HCT116 (cell line): ENCODE measurements at regions not wholly inside any gene's neighbourhood (a gene's known extent, or its start where the extent isn't known, plus 50 kb on each side); places are given as distances from the start of the nearest gene placed in this dataset.

ENCODE experiments used
- ATAC-seq: fragments of 200-7000 bp; cut with Tn5 transposase; 2 replicates; pipeline ENCODE4 v1.9.1; 2020; ENCODE audit warnings: mild to moderate bottlenecking, moderate library complexity
- BruUV-seq: library from RNA; stranded (reverse); fragments of 400-500 nt; replicated peaks from 2 replicates; lab custom pipeline; 2021; lab: Mats Ljungman, UMichigan
- CTCF ChIA-PET: fragments of 300-600 bp; sonication (Branson Sonifier 250); formaldehyde crosslinking; loops from one replicate; lab custom pipeline; 2021; ENCODE audit warnings: antibody characterized with exemption; lab: Charles Lee
- POLR2A ChIA-PET: fragments of 300-600, 350-600 bp; sonication (Branson Sonifier 250); formaldehyde crosslinking; loops from one replicate; lab custom pipeline; 2021; ENCODE audit warnings: antibody characterized with exemption; lab: Charles Lee
- RAD21 ChIA-PET, 2 experiments: fragments of 300-600 bp; sonication (Branson Sonifier 250); formaldehyde crosslinking; loops; one replicate each; lab custom pipeline; 2023; ENCODE audit warnings: low total read pairs in 2 of 2; ENCODE audit not compliant: uncharacterized antibody in 2 of 2, unreplicated experiment in 2 of 2, low non-redundant PET in 1 of 2; lab: Charles Lee
- DNase-seq: peaks from one replicate; pipeline ENCODE4 v3.0.0-alpha.2; 2010; ENCODE audit warnings: low read depth, low spot score
- H2AFZ ChIP-seq: fragments of 200-600 bp; shearing (Covaris generic), sonication (generic); 2 replicates; pipeline ENCODE4 v1.6.1; 2017; ENCODE audit warnings: low read depth, mixed run types, mixed read lengths, antibody characterized with exemption, low read length; ENCODE audit not compliant: poor library complexity, severe bottlenecking
- H3K27ac ChIP-seq: 2 replicates; pipeline ENCODE4 v1.5.1; 2012; ENCODE audit warnings: low read depth, low read length
- H3K27me3 ChIP-seq: fragments of 200-600 bp; sonication (generic); 2 replicates; pipeline ENCODE4 v1.6.1; 2016; ENCODE audit warnings: mixed run types, low read length, mixed read lengths; ENCODE audit not compliant: insufficient read depth
- H3K36me3 ChIP-seq, 2 experiments: fragments of 200-500 bp in 1 of 2; fragments of 200-600 bp in 1 of 2; sonication (Bioruptor generic) in 1 of 2; sonication (generic) in 1 of 2; 2 replicates each; pipeline versions ENCODE4 v1.5.1 to v1.6.1; 2014 to 2016; ENCODE audit warnings: low read length in 2 of 2, inconsistent platforms in 1 of 2, mixed read lengths in 1 of 2, mixed run types in 1 of 2; ENCODE audit not compliant: insufficient read depth in 2 of 2, control insufficient read depth in 1 of 2
- H3K4me1 ChIP-seq, 2 experiments: fragments of 200-600 bp in 1 of 2; sonication (generic) in 1 of 2; 2 replicates each; pipeline versions ENCODE4 v1.5.1 to v1.6.1; 2012 to 2017; ENCODE audit warnings: low read length in 2 of 2, inconsistent platforms in 1 of 2, mild to moderate bottlenecking in 1 of 2, mixed read lengths in 1 of 2, mixed run types in 1 of 2, moderate library complexity in 1 of 2; ENCODE audit not compliant: insufficient read depth in 2 of 2, control insufficient read depth in 1 of 2
- H3K4me2 ChIP-seq: fragments of 200-600 bp; sonication (generic); 2 replicates; pipeline ENCODE4 v1.6.1; 2017; ENCODE audit warnings: mixed run types, low read length, mixed read lengths
- H3K4me3 ChIP-seq, 2 experiments: fragments of 200-600 bp in 1 of 2; sonication (generic) in 1 of 2; replicated peaks in 1 of 2; 2 replicates each; pipeline ENCODE4 v1.5.1; 2011 to 2016; ENCODE audit warnings: low read length in 2 of 2, control low read depth in 1 of 2, low read depth in 1 of 2, mild to moderate bottlenecking in 1 of 2, mixed read lengths in 1 of 2, mixed run types in 1 of 2
- H3K79me2 ChIP-seq: fragments of 200-600 bp; sonication (generic); 2 replicates; pipeline ENCODE4 v1.6.1; 2017; ENCODE audit warnings: mild to moderate bottlenecking, mixed run types, low read length, moderate library complexity, mixed read lengths; ENCODE audit not compliant: insufficient read depth
- H3K9ac ChIP-seq: fragments of 200-600 bp; sonication (generic); 2 replicates; pipeline ENCODE4 v1.6.1; 2016; ENCODE audit warnings: low read length, mixed read lengths
- H3K9me2 ChIP-seq: fragments of 200-600 bp; sonication (generic), shearing (Covaris generic); 2 replicates; pipeline ENCODE4 v1.6.1; 2017; ENCODE audit warnings: mixed run types, mild to moderate bottlenecking, moderate library complexity; ENCODE audit not compliant: insufficient read depth
- H3K9me3 ChIP-seq, 2 experiments: fragments of 200-500 bp in 1 of 2; fragments of 200-600 bp in 1 of 2; sonication (Bioruptor generic) in 1 of 2; sonication (generic) in 1 of 2; 2 replicates each; pipeline ENCODE4 v1.6.1; 2014 to 2017; ENCODE audit warnings: low read length in 2 of 2, mixed read lengths in 2 of 2, inconsistent platforms in 1 of 2, low read depth in 1 of 2, mild to moderate bottlenecking in 1 of 2, mixed run types in 1 of 2, moderate library complexity in 1 of 2; ENCODE audit not compliant: control insufficient read depth in 1 of 2, insufficient read depth in 1 of 2
- H4K20me1 ChIP-seq: fragments of 200-600 bp; sonication (generic), shearing (Covaris generic); 2 replicates; pipeline ENCODE4 v1.6.1; 2017; ENCODE audit warnings: mixed run types, mild to moderate bottlenecking, moderate library complexity; ENCODE audit not compliant: insufficient read depth
- CEBPB ChIP-seq: IDR thresholded peaks from 2 replicates; pipeline ENCODE4 v1.6.1; 2012; ENCODE audit warnings: low read depth
- EGR1 ChIP-seq: IDR thresholded peaks from 2 replicates; pipeline ENCODE4 v1.6.1; 2012; ENCODE audit warnings: low read depth
- EZH2phosphoT487 ChIP-seq: fragments of 200-600 bp; IDR thresholded peaks from 2 replicates; pipeline ENCODE4 v1.6.1; 2018; ENCODE audit warnings: antibody characterized with exemption, borderline replicate concordance
- FOSL1 ChIP-seq: IDR thresholded peaks from 2 replicates; pipeline ENCODE4 v1.6.1; 2012; ENCODE audit warnings: low read depth
- JUND ChIP-seq: IDR thresholded peaks from 2 replicates; pipeline ENCODE4 v1.6.1; 2012
- MAX ChIP-seq: IDR thresholded peaks from 2 replicates; pipeline ENCODE4 v1.6.1; 2012
- POLR2AphosphoS5 ChIP-seq: IDR thresholded peaks from 2 replicates; pipeline ENCODE4 v1.6.1; 2011; ENCODE audit warnings: mild to moderate bottlenecking, low read depth, low read length, moderate library complexity
- SIN3A ChIP-seq: IDR thresholded peaks from 2 replicates; pipeline ENCODE4 v1.6.1; 2012; ENCODE audit warnings: low read depth
- SP1 ChIP-seq: IDR thresholded peaks from 2 replicates; pipeline ENCODE4 v1.6.1; 2012; ENCODE audit warnings: low read depth
- SRF ChIP-seq: IDR thresholded peaks from 2 replicates; pipeline ENCODE4 v1.6.1; 2012; ENCODE audit warnings: low read depth
- TCF7L2 ChIP-seq: IDR thresholded peaks from 2 replicates; pipeline ENCODE4 v1.7.0; 2011; ENCODE audit warnings: borderline replicate concordance, inconsistent platforms; ENCODE audit not compliant: insufficient read depth, insufficient read length; ENCODE audit errors: extremely low read depth
- YY1 ChIP-seq: IDR thresholded peaks from 2 replicates; pipeline ENCODE4 v1.6.1; 2011; ENCODE audit warnings: low read length, low read depth, moderate library complexity, mild to moderate bottlenecking; ENCODE audit not compliant: insufficient replicate concordance; ENCODE audit errors: extremely low read depth
- ZBTB33 ChIP-seq: IDR thresholded peaks from 2 replicates; pipeline ENCODE4 v1.6.1; 2011; ENCODE audit warnings: mild to moderate bottlenecking, low read length, moderate library complexity; ENCODE audit not compliant: insufficient replicate concordance; ENCODE audit errors: extremely low read depth
- ZFX ChIP-seq: fragments of 450-650 bp; IDR thresholded peaks from 2 replicates; pipeline ENCODE4 v1.6.1; 2017
- intact Hi-C: fragments of 100-400 bp; cut with micrococcal nuclease; formaldehyde crosslinking; loops from 2 replicates; pipeline ENCODE4 v1.10.0; 2022

- Histone ChIP-seq H3K9ac (no peak overlapping the region), H3K9me2 (no peaks in the 10 kb centered on the region), H3K27me3 (no peaks in the 10 kb centered on the region)
- ChIA-PET RAD21 (no interaction called here), CTCF (no interaction called here)
- TF ChIP-seq SIN3A, result no peak
- TF ChIP-seq EZH2phosphoT487, result no peak
- TF ChIP-seq, all 23 proteins: peak for 0
- no peaks in the 10 kb centered on the region for H4K20me1 ChIP-seq
- POLR2A ChIA-PET, result no interaction called here
- peaks cover 0 to under 1% of the 10 kb centered on the region in 2 experiments; a peak in 1 of 4 replicates for H3K4me1 ChIP-seq
- ATAC-seq (no peak), DNase-seq (no peak)
- H3K79me2 ChIP-seq, result no peaks in the 10 kb centered on the region
- H3K27ac ChIP-seq, result no peak overlapping the region
- H3K4me3 ChIP-seq, result no peak overlapping the region
- H2AFZ ChIP-seq, result no peak overlapping the region
- no peaks in the 10 kb centered on the region for H3K36me3 ChIP-seq
- intact Hi-C loops, result no loop called here
- no peak overlapping the region for H3K4me2 ChIP-seq
- no TSS peak for BruUV-seq
- no peaks in the 10 kb centered on the region for H3K9me3 ChIP-seq
These were observed 158.8 kb upstream of the SIX2 start for GRCh38 chr2:45167920-45168629.

GRCh38 chr2:45166229-45166890 lies 157.1 kb upstream of the SIX2 start:
- Histone ChIP-seq H3K27ac (no peak overlapping the region), H3K9me2 (no peaks in the 10 kb centered on the region), H3K9me3 (no peaks in the 10 kb centered on the region), H4K20me1 (no peaks in the 10 kb centered on the region), H3K9ac (no peak overlapping the region), H3K27me3 (no peaks in the 10 kb centered on the region), H3K4me1 (no peaks in the 10 kb centered on the region), H3K4me3 (no peak overlapping the region), H3K79me2 (no peaks in the 10 kb centered on the region), H3K4me2 (no peak overlapping the region), H3K36me3 (no peaks in the 10 kb centered on the region), H2AFZ (no peak overlapping the region)
- BruUV-seq, result no TSS peak
- TF ChIP-seq EZH2phosphoT487, result no peak
- TF ChIP-seq ZBTB33, result no peak
- TF ChIP-seq TCF7L2, result no peak
- no peak for TF ChIP-seq FOSL1
- no peak for TF ChIP-seq YY1
- TF ChIP-seq JUND, result no peak
- no peak for TF ChIP-seq POLR2AphosphoS5
- TF ChIP-seq EGR1, result no peak
- TF ChIP-seq MAX, result no peak
- no peak for TF ChIP-seq SRF
- no peak for TF ChIP-seq ZFX
- no peak for TF ChIP-seq CEBPB
- TF ChIP-seq SP1, result no peak
- RAD21 ChIA-PET, result no interaction called here
- POLR2A ChIA-PET, result no interaction called here
- CTCF ChIA-PET, result no interaction called here
- no peak for ATAC-seq
- intact Hi-C loops, result no loop called here
- DNase-seq, result no peak
